Stomach (tissue), 8 donors: ENCODE measurements at regions not wholly inside any gene's neighbourhood (a gene's known extent, or its start where the extent isn't known, plus 50 kb on each side); places are given as distances from the start of the nearest gene placed in this dataset.

Experiments used
- DNase-seq, 2 donors: peaks; one replicate each; pipeline versions ENCODE4 v3.0.0 to v3.0.0-alpha.2; 2013 to 2019
- H3K27ac ChIP-seq, 5 donors: fragments of 200-600 bp in 4 of 5; sonication (generic) in 4 of 5; one replicate each; pipeline ENCODE4 v1.5.1; 2013 to 2019; ENCODE audit warnings: mild to moderate bottlenecking in 1 of 5, moderate library complexity in 1 of 5
- H3K27me3 ChIP-seq, 3 donors: fragments of 200-600 bp; sonication (generic); one replicate each; pipeline ENCODE4 v1.5.1; 2017 to 2019; ENCODE audit warnings: mixed run types in 1 of 3
- H3K36me3 ChIP-seq, 4 donors: fragments of 200-600 bp; sonication (generic); 1 replicate in 3 of 4; 2 replicates in 1 of 4; pipeline ENCODE4 v1.5.1; 2016 to 2019
- H3K4me1 ChIP-seq, 4 donors: fragments of 200-600 bp; sonication (generic); one replicate each; pipeline ENCODE4 v1.5.1; 2016 to 2019
- H3K4me3 ChIP-seq, 4 donors: fragments of 200-600 bp; sonication (generic) in 3 of 4; one replicate each; pipeline ENCODE4 v1.5.1; 2016 to 2019; ENCODE audit warnings: mild to moderate bottlenecking in 1 of 4
- H3K9me3 ChIP-seq, 4 donors: fragments of 200-600 bp; sonication (generic); one replicate each; pipeline ENCODE4 v1.5.1; 2016 to 2019
- CTCF ChIP-seq, 7 experiments: fragments of 450-650 bp in 4 of 7; fragments of 200-600 bp in 3 of 7; sonication (generic) in 3 of 7; IDR thresholded peaks; one replicate each; pipeline ENCODE4 v1.5.1; 2016 to 2019; ENCODE audit warnings: antibody characterized with exemption in 7 of 7, control low read depth in 2 of 7, mild to moderate bottlenecking in 1 of 7
- EP300 ChIP-seq: sonication (generic); formaldehyde crosslinking; IDR thresholded peaks from one replicate; pipeline ENCODE4 v1.6.1; 2017; ENCODE audit warnings: antibody characterized with exemption
- POLR2A ChIP-seq, 4 donors: fragments of 450-650 bp; IDR thresholded peaks; one replicate each; pipeline ENCODE4 v1.6.1; 2016; ENCODE audit warnings: antibody characterized with exemption in 4 of 4, control low read depth in 2 of 4, mild to moderate bottlenecking in 1 of 4, moderate library complexity in 1 of 4
- POLR2AphosphoS5 ChIP-seq, 3 donors: sonication (generic); formaldehyde crosslinking; IDR thresholded peaks; one replicate each; pipeline ENCODE4 v1.6.1; 2016; ENCODE audit warnings: antibody characterized with exemption in 3 of 3
- WGBS, 5 donors: extraction: QIAGEN DNeasy Blood & Tissue Kit in 3 of 5; methylation state at CpG; one replicate each; pipeline versions ENCODE4 v1.1.5 to v1.1.7; 2013 to 2018; 5-methylcytosine and 5-hydroxymethylcytosine counted together
- intact Hi-C: fragments of 100-400 bp; cut with DNase I; formaldehyde crosslinking; loops from one replicate; pipeline ENCODE4 v1.15.1; 2023; ENCODE audit warnings: low total_unique reads
- donor health status: healthy with polysubstance abuse.
- donor health status: Bipolar disorder and iron deficiency.
- donor health status: healthy.

GRCh38 chr6:146881228-146882181, 282.7 kb downstream of the ADGB start:
- no peaks in the 10 kb centered on the region for H3K36me3 ChIP-seq
- H3K27ac ChIP-seq = no peak overlapping the region
- peaks cover 0 to 10% (median 0%) of the 10 kb centered on the region in 4 donors for H3K4me1 ChIP-seq
- no peaks in the 10 kb centered on the region for H3K27me3 ChIP-seq
- intact Hi-C loops = no loop called here
- TF ChIP-seq POLR2AphosphoS5 (IDR thresholded peaks at IDR 0.05) (no peak), POLR2A (IDR thresholded peaks at IDR 0.05) (no peak), CTCF (IDR thresholded peaks at IDR 0.05) (no peak), EP300 (no peak)
- DNase-seq = no peak
- H3K9me3 ChIP-seq = no peaks in the 10 kb centered on the region
- no peak overlapping the region for H3K4me3 ChIP-seq
- WGBS, 5 donors = 69 to 77% (median 73%) methylated on average over 9 of the region's 9 CpGs

- H3K27ac ChIP-seq = no peak overlapping the region
- WGBS, 5 donors = 86 to 94% (median 91%) methylated on average over 4 of the region's 4 CpGs
- intact Hi-C loops = no loop called here
- no peak for DNase-seq
- no peaks in the 10 kb centered on the region for H3K36me3 ChIP-seq
- peaks cover 0 to 1% (median 0%) of the 10 kb centered on the region in 4 donors for H3K4me1 ChIP-seq
- H3K4me3 ChIP-seq = no peak overlapping the region
- TF ChIP-seq POLR2AphosphoS5 (IDR thresholded peaks at IDR 0.05) = no peak
- TF ChIP-seq EP300 = no peak
- TF ChIP-seq CTCF (IDR thresholded peaks at IDR 0.05) = no peak
- no peak for TF ChIP-seq POLR2A (IDR thresholded peaks at IDR 0.05)
- H3K27me3 ChIP-seq = no peaks in the 10 kb centered on the region
- no peaks in the 10 kb centered on the region for H3K9me3 ChIP-seq
These were observed 285.1 kb downstream of the ADGB start for GRCh38 chr6:146883640-146884531.

- H3K4me1 ChIP-seq = no peaks in the 10 kb centered on the region
- H3K27ac ChIP-seq = no peak overlapping the region
- TF ChIP-seq EP300 (no peak), POLR2AphosphoS5 (IDR thresholded peaks at IDR 0.05) (no peak), POLR2A (IDR thresholded peaks at IDR 0.05) (no peak), CTCF (IDR thresholded peaks at IDR 0.05) (no peak)
- no peaks in the 10 kb centered on the region for H3K27me3 ChIP-seq
- 69 to 86% (median 75%) methylated on average over 2 of the region's 2 CpGs for WGBS, 5 donors
- no peak overlapping the region for H3K4me3 ChIP-seq
- intact Hi-C loops = no loop called here
- no peaks in the 10 kb centered on the region for H3K36me3 ChIP-seq
- DNase-seq = no peak
- H3K9me3 ChIP-seq = no peaks in the 10 kb centered on the region
These were observed 286.0 kb downstream of the ADGB start for GRCh38 chr6:146884728-146885127.

- Histone ChIP-seq H3K36me3 (no peaks in the 10 kb centered on the region), H3K4me1 (no peaks in the 10 kb centered on the region), H3K4me3 (no peak overlapping the region), H3K9me3 (no peaks in the 10 kb centered on the region), H3K27ac (no peak overlapping the region), H3K27me3 (no peaks in the 10 kb centered on the region)
- intact Hi-C loops = no loop called here
- TF ChIP-seq EP300 (no peak), POLR2A (IDR thresholded peaks at IDR 0.05) (no peak), POLR2AphosphoS5 (IDR thresholded peaks at IDR 0.05) (no peak), CTCF (IDR thresholded peaks at IDR 0.05) (no peak)
- DNase-seq = no peak
- WGBS, 5 donors = 44 to 74% (median 67%) methylated on average over 4 of the region's 4 CpGs
These were observed 287.1 kb downstream of the ADGB start for GRCh38 chr6:146885708-146886457.
